ENCODE measurements at regions not wholly inside any gene's neighbourhood (a gene's known extent, or its start where the extent isn't known, plus 50 kb on each side); places are given as distances from the start of the nearest gene placed in this dataset.

GRCh38 chr21:25506261-25506660, 101.0 kb downstream of the MRPL39 start:
- TF ChIP-seq CTCF (IDR thresholded peaks at IDR 0.05; ENCODE audit: low read length), result no peak
- TF ChIP-seq EZH2 (optimal IDR thresholded peaks at IDR 0.05; ENCODE audit: low read depth, low read length), result no peak
